ENCODE measurements at regions not wholly inside any gene's neighbourhood (a gene's known extent, or its start where the extent isn't known, plus 50 kb on each side); places are given as distances from the start of the nearest gene placed in this dataset.

- TF ChIP-seq POLR2A (IDR thresholded peaks at IDR 0.05), result no peak
- TF ChIP-seq, protein P1, sequence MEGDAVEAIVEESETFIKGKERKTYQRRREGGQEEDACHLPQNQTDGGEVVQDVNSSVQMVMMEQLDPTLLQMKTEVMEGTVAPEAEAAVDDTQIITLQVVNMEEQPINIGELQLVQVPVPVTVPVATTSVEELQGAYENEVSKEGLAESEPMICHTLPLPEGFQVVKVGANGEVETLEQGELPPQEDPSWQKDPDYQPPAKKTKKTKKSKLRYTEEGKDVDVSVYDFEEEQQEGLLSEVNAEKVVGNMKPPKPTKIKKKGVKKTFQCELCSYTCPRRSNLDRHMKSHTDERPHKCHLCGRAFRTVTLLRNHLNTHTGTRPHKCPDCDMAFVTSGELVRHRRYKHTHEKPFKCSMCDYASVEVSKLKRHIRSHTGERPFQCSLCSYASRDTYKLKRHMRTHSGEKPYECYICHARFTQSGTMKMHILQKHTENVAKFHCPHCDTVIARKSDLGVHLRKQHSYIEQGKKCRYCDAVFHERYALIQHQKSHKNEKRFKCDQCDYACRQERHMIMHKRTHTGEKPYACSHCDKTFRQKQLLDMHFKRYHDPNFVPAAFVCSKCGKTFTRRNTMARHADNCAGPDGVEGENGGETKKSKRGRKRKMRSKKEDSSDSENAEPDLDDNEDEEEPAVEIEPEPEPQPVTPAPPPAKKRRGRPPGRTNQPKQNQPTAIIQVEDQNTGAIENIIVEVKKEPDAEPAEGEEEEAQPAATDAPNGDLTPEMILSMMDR (IDR thresholded peaks at IDR 0.05), result no peak
These were observed 165.6 kb upstream of the SOX1 start for GRCh38 chr13:111901267-111901915.
